HK-2 (cell line): ENCODE measurements at regions not wholly inside any gene's neighbourhood (a gene's known extent, or its start where the extent isn't known, plus 50 kb on each side); places are given as distances from the start of the nearest gene placed in this dataset.
"Not testable (repeated sequence)": the region's sequence is repeated elsewhere in the genome, so short reads cannot be mapped to it uniquely, and the experiment has no call there.

ENCODE experiments used
- DNase-seq: peaks from one replicate; pipeline ENCODE4 v3.0.0-alpha.2; 2018; ENCODE audit not compliant: unreplicated experiment

DNA sequence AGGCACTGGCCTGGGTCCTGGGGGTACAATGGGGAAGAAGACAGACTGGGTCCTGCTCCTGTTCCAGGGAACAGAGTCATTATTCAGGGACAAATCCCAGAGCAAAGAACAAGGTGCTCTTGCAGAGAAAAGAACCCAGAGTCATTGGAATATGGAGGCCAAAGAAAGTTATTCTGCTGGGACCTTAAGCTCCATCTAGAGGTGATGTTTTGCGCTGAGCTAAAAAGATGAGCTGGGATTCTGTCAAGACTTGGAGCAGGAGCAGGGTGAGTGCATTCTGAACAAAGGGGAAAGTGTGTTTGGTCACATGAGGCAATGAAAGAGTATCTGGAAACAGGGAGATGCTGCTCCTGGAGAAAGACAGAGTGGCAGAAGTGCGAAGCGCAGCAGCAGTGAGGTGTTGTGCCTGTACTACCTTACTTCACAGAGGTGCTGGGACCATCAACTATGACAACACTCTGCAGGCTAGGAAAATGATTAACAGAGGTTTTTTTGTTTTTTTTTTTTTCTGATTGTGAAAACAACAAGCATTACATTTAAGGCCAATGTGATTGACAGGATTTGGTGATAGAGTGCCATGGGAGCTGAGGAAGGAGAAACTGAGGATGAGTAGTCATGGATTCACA is 95.3 kb upstream of the TNFSF11 start:
- DNase-seq = no peak

DNA sequence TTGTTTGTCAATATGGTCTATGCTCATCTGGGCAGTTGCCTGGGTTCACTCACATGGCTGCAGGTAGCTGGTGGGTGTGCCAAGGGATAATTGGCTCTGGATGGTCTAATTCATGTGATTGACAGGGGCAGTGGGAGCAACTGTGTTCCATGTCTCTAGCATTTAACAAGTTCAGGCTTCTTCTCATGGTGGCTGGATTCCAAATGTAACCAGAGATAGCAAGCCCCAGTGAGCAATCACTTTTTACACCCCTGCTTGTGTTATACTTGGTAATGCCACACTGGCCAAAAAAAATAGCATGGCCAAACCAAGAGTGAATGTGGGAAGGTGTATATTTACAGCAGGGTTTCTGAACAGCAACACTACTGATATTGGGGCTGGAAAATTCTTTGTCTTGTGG is 89.6 kb upstream of the TNFSF11 start:
- no peak for DNase-seq

DNA sequence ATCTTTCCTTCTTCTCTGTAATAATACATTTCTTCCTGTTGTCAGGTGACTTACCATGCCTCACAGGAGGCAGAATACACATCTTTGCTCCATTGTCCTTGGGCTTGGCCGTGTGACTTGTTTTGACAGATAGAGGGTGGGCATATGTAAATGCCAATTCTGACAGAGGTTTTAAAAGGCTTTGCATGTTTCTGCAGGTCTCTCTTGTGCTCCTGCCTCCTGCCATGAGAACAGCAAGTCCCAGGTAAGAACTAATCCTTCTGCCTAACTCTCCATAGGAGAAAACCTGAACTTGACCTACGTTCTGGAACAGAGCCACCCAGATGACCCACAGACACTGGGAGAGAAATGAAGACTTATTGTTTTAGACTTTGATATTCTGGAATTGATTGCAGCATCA is 88.7 kb upstream of the TNFSF11 start:
- DNase-seq = no peak

DNA sequence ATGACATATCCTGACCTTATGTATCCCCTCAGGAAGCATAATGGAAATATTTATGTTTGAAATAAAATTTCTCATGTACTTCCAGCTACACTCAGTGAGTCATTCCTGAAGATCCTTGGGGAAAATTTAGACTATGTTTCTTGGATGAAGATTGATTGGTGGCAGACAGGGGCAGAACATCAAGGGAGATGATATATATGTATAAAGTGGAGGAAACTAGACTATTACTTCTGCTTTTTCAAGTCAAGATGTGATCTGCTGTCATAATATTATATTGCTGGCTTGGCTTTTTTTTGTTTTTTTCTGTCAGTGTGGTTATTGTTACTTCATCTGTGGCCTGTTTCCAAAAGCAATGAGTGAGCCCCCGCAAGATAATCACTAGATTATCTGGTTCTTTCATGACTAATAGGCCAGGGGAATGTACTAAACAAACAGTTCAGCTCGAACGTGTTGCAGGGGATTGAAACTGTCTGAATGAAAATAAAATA is 87.2 kb upstream of the TNFSF11 start:
- DNase-seq = no peak

DNA sequence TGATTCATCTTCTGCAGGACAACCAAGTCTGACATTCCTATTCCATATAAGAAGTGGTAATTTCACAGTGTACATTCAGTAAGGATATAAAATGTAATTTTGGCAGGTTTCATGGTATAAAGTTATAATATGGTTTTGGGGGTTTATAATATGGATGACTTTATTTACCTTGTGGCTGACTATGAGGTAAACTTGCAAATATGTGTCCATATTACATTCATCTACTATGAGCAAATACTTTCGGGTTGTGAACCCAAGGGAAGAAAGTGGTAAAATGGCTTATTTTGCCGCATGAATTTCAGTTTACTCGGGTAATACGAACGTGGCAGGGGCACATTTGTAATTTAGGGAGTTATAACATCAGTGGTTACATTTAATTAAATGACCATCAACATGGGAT is 86.7 kb upstream of the TNFSF11 start:
- DNase-seq = no peak

DNA sequence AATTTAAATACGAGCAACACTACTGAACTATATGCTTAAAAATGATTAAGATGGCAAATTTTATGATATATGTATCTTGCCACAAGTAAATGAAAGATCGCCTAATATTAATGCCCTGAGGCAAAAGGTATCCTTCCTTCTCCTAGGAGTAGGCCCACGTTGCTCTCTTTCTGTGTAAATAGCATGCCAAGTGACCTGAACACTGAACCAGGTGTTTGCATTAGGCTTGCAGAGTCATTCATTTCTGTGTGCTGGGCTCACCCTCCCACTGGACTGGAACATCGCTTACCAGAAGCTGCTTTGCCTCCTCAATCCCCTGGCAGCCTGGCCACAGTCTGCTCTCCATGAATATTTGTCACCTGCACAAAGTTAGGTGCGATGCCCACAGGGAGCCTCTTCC is 83.3 kb upstream of the TNFSF11 start:
- DNase-seq = no peak

DNA sequence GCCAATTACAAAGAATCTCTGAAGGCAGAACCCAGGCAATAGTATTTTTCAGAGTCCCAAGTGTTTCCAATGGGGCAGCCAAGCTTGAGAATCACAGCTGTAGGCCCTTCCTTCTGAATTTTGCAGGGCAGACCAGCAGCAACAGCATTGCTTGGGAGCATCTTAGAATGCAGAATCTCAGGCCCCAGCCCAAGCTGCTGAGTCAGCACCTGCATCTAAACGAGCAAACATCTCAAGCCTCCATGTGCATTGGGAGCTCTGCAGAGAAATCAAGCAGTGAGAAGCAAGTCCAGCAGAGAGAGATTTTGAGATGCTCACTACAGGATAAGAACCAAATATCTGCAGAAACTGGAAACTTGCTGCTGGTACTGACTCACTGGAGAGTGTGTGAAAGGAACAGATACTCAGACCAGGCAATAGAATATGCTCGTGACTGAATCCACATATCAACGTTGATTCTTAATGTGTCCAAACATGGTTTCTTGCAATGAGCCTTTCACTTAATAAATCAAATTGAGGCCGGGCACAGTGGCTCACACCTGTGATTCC is 81.5 kb upstream of the TNFSF11 start:
- DNase-seq = no peak

DNA sequence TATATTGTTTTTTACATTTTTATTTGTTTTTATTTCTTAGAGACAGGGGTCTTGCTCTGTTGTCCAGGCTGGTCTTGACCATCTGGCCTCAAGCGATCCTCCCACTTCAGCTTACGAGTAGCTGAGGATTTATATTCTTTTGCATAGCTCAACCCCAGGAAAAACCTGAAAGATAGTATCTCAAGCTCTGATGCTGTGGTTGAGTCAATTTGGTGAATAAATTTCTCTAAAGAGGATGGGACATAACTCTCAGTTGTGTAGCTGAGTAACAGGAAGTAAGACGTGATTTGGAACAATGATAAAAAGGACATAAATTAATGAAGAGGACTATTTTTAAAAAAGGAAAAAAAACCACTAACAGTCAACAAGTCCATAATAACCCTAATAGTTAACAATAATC is 79.8 kb upstream of the TNFSF11 start:
- no peak for DNase-seq

DNA sequence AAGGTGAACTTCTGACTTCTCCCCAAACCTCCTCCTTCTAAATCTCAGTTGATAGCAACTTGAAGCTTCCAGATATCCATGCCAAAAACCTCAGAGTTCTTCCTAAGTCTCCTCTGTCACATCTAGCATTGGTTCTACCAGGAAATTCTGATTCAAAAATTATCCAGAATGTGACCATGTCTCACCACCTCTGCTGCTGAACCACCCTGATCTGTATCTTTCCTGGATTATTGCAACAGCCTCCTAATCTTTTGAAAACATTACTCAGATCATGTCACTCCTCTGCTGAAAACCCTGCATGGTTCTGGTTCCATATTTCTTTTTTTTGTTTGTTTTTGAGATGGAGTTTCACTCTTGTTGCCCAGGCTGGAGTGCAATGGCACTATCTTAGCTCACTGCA is 78.7 kb upstream of the TNFSF11 start:
- DNase-seq = no peak

DNA sequence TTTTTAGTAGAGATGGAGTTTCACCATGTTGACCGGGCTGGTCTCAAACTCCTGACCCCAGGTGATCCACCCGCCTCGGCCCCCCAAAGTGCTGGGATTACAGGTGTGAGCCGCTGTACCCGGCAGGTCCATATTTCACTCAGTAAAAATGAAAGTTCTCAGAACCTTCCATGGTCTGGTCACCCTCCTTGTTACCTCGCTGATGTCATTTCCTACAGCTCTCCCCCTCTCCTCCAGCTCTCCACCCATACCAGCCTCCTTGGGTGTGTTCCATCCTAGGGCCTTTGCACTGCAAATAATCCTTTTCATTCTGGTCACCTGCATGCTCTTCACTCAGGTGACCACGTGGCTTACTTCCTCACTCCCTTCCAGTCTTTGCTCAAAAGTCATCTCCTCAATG is 78.2 kb upstream of the TNFSF11 start:
- no peak for DNase-seq

DNA sequence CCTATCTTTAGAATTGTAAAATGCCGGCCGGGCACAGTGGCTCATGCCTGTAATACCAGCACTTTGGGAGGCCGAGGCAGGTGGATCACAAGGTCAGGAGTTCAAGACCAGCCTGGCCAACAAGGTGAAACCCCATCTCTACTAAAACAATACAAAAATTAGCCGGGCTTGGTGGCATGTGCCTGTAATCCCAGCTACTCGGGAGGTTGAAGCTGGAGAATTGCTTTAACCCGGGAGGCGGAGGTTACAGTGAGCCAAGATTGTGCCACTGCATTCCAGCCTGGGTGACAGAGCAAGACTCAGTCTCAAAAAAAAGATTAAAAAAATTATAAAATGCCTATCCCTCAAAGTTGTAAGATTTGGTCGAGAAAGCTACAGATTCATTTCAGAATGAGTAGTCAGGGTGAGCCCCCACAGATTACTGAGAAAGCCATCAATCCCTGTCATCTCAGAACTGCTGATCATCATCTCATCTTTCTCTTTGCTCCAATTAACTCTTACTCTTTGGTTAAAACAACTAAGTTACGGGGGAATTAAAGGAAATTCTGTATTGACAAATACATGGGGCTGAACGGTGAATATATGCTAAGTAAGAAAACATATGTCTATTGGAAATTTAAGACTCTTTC is 76.9 kb upstream of the TNFSF11 start:
- not testable (repeated sequence) for DNase-seq

DNA sequence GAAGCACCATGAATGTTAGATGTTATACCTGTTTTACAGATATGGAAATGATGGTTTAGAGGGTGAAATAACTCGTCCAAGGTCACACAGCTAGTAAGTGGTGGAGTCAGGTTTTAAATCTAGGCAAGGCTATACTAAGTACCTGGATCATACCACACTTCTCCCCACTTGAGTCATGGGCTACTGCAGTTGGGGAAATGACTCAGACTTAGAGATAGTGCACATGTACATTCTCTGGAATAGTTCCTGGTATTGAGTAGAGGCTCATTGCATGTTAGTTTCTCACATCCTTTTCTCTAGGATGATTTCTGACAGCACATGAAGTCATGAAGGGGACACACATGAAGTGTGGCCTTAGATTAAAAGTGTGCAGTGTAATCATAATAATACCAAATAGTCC is 76.2 kb upstream of the TNFSF11 start:
- no peak for DNase-seq

DNA sequence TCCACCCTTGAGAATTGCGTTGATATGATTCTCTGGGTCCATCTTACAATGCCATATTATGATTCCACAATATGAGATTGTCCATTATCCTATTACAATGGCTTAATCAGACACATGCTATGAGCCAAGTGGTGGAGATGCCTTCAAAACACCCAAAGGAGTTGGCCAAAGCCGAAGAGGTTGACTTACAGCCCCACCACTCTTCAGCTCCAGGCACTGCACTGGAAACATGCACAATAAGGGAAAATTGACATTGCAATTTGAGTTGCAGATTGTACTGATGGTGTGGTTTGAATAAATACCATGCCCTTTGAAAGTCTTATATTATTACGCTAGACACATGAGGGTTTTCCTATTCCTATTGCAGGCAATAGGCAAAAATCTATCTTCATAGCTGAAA is 75.4 kb upstream of the TNFSF11 start:
- DNase-seq = no peak
